IMR-90 (cell line): ENCODE measurements at regions not wholly inside any gene's neighbourhood (a gene's known extent, or its start where the extent isn't known, plus 50 kb on each side); places are given as distances from the start of the nearest gene placed in this dataset.

Experiments
- ATAC-seq: fragments of 200-7000 bp; cut with Tn5 transposase; 2 replicates; pipeline ENCODE4 v1.9.1; 2020; ENCODE audit warnings: low read depth, mild to moderate bottlenecking, moderate library complexity
- BruUV-seq: library from RNA; stranded (reverse); fragments of 400-500 nt; replicated peaks from 2 replicates; lab custom pipeline; 2021; lab: Mats Ljungman, UMichigan
- CTCF ChIA-PET: fragments of 300-600 bp; formaldehyde crosslinking; extraction: SDS; loops from one replicate; lab custom pipeline; 2021; ENCODE audit warnings: antibody characterized with exemption; lab: Yijun Ruan, JAX
- POLR2A ChIA-PET: fragments of 300-600 bp; sonication (Branson Sonifier 250); formaldehyde crosslinking; loops from one replicate; lab custom pipeline; 2022; ENCODE audit warnings: antibody characterized with exemption; ENCODE audit not compliant: unreplicated experiment; lab: Charles Lee
- DNase-seq: peaks from one replicate; pipeline ENCODE4 v3.0.0; 2013
- H2AFZ ChIP-seq: replicated peaks from 2 replicates; pipeline ENCODE3; 2013; ENCODE audit warnings: low read length, mild to moderate bottlenecking; ENCODE audit not compliant: poor library complexity
- H2AK5ac ChIP-seq: 2 replicates; pipeline ENCODE4 v1.6.1; 2013; ENCODE audit warnings: low read depth, low read length, inconsistent platforms
- H2AK9ac ChIP-seq: replicated peaks from 2 replicates; pipeline ENCODE3; 2013; ENCODE audit warnings: mild to moderate bottlenecking, low read depth, low read length, moderate library complexity; ENCODE audit not compliant: poor library complexity
- H2BK120ac ChIP-seq: 2 replicates; pipeline ENCODE4 v1.6.1; 2013; ENCODE audit warnings: low read depth, low read length, inconsistent platforms
- H2BK15ac ChIP-seq: 3 replicates; pipeline ENCODE4 v1.6.1; 2013; ENCODE audit warnings: low read depth, low read length, inconsistent platforms
- H2BK20ac ChIP-seq: 2 replicates; pipeline ENCODE4 v1.6.1; 2013; ENCODE audit warnings: low read depth, mild to moderate bottlenecking, inconsistent platforms, low read length, moderate library complexity
- H2BK5ac ChIP-seq: 2 replicates; pipeline ENCODE4 v1.6.1; 2013; ENCODE audit warnings: mild to moderate bottlenecking, low read depth, low read length, inconsistent platforms; ENCODE audit not compliant: poor library complexity, severe bottlenecking
- H3K14ac ChIP-seq: replicated peaks from 2 replicates; pipeline ENCODE4 v1.6.1; 2013; ENCODE audit warnings: low read depth, low read length, inconsistent platforms
- H3K18ac ChIP-seq: 2 replicates; pipeline ENCODE4 v1.6.1; 2013; ENCODE audit warnings: low read depth, low read length, control low read depth
- H3K23ac ChIP-seq: 2 replicates; pipeline ENCODE4 v1.6.1; 2013; ENCODE audit warnings: low read depth, low read length, inconsistent platforms
- H3K27ac ChIP-seq: 2 replicates; pipeline ENCODE4 v1.5.1; 2013; ENCODE audit warnings: mild to moderate bottlenecking, control low read depth, low read length; ENCODE audit not compliant: insufficient read depth
- H3K27me3 ChIP-seq: 2 replicates; pipeline ENCODE4 v1.6.1; 2013; ENCODE audit warnings: low read length; ENCODE audit not compliant: control insufficient read depth, insufficient read depth
- H3K36me3 ChIP-seq: 2 replicates; pipeline ENCODE4 v1.6.1; 2013; ENCODE audit warnings: low read length, mixed read lengths; ENCODE audit not compliant: control insufficient read depth, insufficient read depth
- H3K4ac ChIP-seq: 2 replicates; pipeline ENCODE4 v1.6.1; 2013; ENCODE audit warnings: low read depth, low read length, inconsistent platforms
- H3K4me1 ChIP-seq: 2 replicates; pipeline ENCODE4 v1.6.1; 2013; ENCODE audit warnings: low read length, mixed read lengths; ENCODE audit not compliant: control insufficient read depth, insufficient read depth
- H3K4me2 ChIP-seq: 2 replicates; pipeline ENCODE4 v1.6.1; 2013; ENCODE audit warnings: low read depth, mild to moderate bottlenecking, control low read depth, low read length, moderate library complexity
- H3K4me3 ChIP-seq: 2 replicates; pipeline ENCODE4 v1.5.1; 2013; ENCODE audit warnings: low read depth, mild to moderate bottlenecking, control low read depth, low read length, moderate library complexity; ENCODE audit not compliant: insufficient read depth
- H3K56ac ChIP-seq: 2 replicates; pipeline ENCODE4 v1.6.1; 2013; ENCODE audit warnings: low read length, inconsistent platforms; ENCODE audit not compliant: insufficient read depth; ENCODE audit errors: extremely low read depth
- H3K79me1 ChIP-seq, 2 experiments: 2 replicates each; pipeline ENCODE4 v1.6.1; 2013; ENCODE audit warnings: low read length in 2 of 2, inconsistent platforms in 1 of 2, low read depth in 1 of 2
- H3K9ac ChIP-seq: 2 replicates; pipeline ENCODE4 v1.6.1; 2013; ENCODE audit warnings: low read depth, low read length, control low read depth
- H3K9me1 ChIP-seq: 2 replicates; pipeline ENCODE4 v1.6.1; 2013; ENCODE audit warnings: low read length, inconsistent platforms; ENCODE audit not compliant: insufficient read depth
- H3K9me3 ChIP-seq: 2 replicates; pipeline ENCODE4 v1.6.1; 2013; ENCODE audit warnings: low read length; ENCODE audit not compliant: control insufficient read depth, insufficient read depth
- H4K20me1 ChIP-seq: 2 replicates; pipeline ENCODE4 v1.6.1; 2013; ENCODE audit warnings: low read length, inconsistent platforms; ENCODE audit not compliant: insufficient read depth
- H4K5ac ChIP-seq: 2 replicates; pipeline ENCODE4 v1.6.1; 2013; ENCODE audit warnings: mild to moderate bottlenecking, low read depth, low read length, control low read depth
- H4K8ac ChIP-seq, 2 experiments: 2 replicates each; pipeline ENCODE4 v1.6.1; 2013; ENCODE audit warnings: low read depth in 2 of 2, low read length in 2 of 2, control low read depth in 1 of 2, inconsistent platforms in 1 of 2
- H4K91ac ChIP-seq: 2 replicates; pipeline ENCODE4 v1.6.1; 2013; ENCODE audit warnings: low read depth, low read length, inconsistent platforms; ENCODE audit not compliant: insufficient read depth
- MXI1 ChIP-seq: IDR thresholded peaks from 2 replicates; pipeline ENCODE4 v1.6.1; 2012; ENCODE audit warnings: low read depth, mild to moderate bottlenecking, low read length, moderate library complexity, borderline replicate concordance
- POLR2A ChIP-seq: IDR thresholded peaks from 2 replicates; pipeline ENCODE4 v1.6.1; 2012; ENCODE audit warnings: mild to moderate bottlenecking, low read depth, low read length
- WGBS, 2 experiments: methylation state at CpG; one replicate each; pipeline versions ENCODE4 v1.1.5 to v1.1.7; 2013; ENCODE audit warnings: missing lambda C conversion rate in 2 of 2; ENCODE audit not compliant: insufficient read length in 1 of 2; ENCODE audit errors: extremely low coverage in 2 of 2; 5-methylcytosine and 5-hydroxymethylcytosine counted together
- dilution Hi-C: fragments of 300-500 bp; cut with HindIII; formaldehyde crosslinking; loops from one replicate; pipeline ENCODE4 v1.14.3; 2018; ENCODE audit warnings: low sequenced_read_pairs; ENCODE audit not compliant: unreplicated experiment
- in situ Hi-C: fragments of 300-500 bp; cut with MboI; formaldehyde crosslinking; loops from 3 replicates; pipeline ENCODE4 v1.14.3; 2019; ENCODE audit warnings: low sequenced_read_pairs, inconsistent platforms, mixed read lengths
- intact Hi-C: fragments of 100-400 bp; cut with micrococcal nuclease; formaldehyde crosslinking; loops from 2 replicates; pipeline ENCODE4 v1.10.0; 2022
- TF ChIP-seq, protein P1 (sequence below): fragments of 150-350 bp; IDR thresholded peaks from 2 replicates; pipeline ENCODE4 v1.6.1; 2016; ENCODE audit warnings: low read depth, mild to moderate bottlenecking, low read length, moderate library complexity, borderline replicate concordance

- H4K20me1 ChIP-seq = no peaks in the 10 kb centered on the region
- H3K27ac ChIP-seq = no peak overlapping the region
- no peak overlapping the region for H2BK5ac ChIP-seq
- H2AK5ac ChIP-seq = no peak overlapping the region
- H3K4me2 ChIP-seq = no peak overlapping the region
- H3K4me1 ChIP-seq = no peaks in the 10 kb centered on the region
- dilution Hi-C loops (no loop called here), intact Hi-C loops (no loop called here), in situ Hi-C loops (no loop called here)
- no peaks in the 10 kb centered on the region for H3K36me3 ChIP-seq
- H2BK120ac ChIP-seq = no peak overlapping the region
- H3K79me1 ChIP-seq = no peaks in the 10 kb centered on the region
- TF ChIP-seq MXI1 (no peak), POLR2A (no peak)
- TF ChIP-seq, protein P1, sequence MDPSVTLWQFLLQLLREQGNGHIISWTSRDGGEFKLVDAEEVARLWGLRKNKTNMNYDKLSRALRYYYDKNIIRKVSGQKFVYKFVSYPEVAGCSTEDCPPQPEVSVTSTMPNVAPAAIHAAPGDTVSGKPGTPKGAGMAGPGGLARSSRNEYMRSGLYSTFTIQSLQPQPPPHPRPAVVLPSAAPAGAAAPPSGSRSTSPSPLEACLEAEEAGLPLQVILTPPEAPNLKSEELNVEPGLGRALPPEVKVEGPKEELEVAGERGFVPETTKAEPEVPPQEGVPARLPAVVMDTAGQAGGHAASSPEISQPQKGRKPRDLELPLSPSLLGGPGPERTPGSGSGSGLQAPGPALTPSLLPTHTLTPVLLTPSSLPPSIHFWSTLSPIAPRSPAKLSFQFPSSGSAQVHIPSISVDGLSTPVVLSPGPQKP = no peak
- no peak overlapping the region for H4K91ac ChIP-seq
- no peak for DNase-seq
- no peak overlapping the region for H3K9ac ChIP-seq
- H2BK20ac ChIP-seq = no peak overlapping the region
- POLR2A ChIA-PET = no interaction called here
- no peak overlapping the region for H3K56ac ChIP-seq
- no peak overlapping the region for H4K8ac ChIP-seq
- H3K18ac ChIP-seq = no peak overlapping the region
- no peak for ATAC-seq
- no peak overlapping the region for H3K14ac ChIP-seq
- H2AK9ac ChIP-seq = no peak overlapping the region
- no peak overlapping the region for H3K4me3 ChIP-seq
- CTCF ChIA-PET = no interaction called here
- no peak overlapping the region for H3K4ac ChIP-seq
- H3K23ac ChIP-seq = no peak overlapping the region
- WGBS, 2 experiments = no CpG with 5 or more reads among the region's 1 CpG
- BruUV-seq = no TSS peak
- H3K27me3 ChIP-seq = no peaks in the 10 kb centered on the region
- peaks cover 19% of the 10 kb centered on the region for H3K9me3 ChIP-seq
- no peak overlapping the region for H2BK15ac ChIP-seq
- no peaks in the 10 kb centered on the region for H3K9me1 ChIP-seq
- no peak overlapping the region for H2AFZ ChIP-seq
- no peak overlapping the region for H4K5ac ChIP-seq
Measured at GRCh38 chr2:165530-165929, 98.3 kb downstream of the SH3YL1 start.
